GM18517 (cell line): ENCODE measurements at regions not wholly inside any gene's neighbourhood (a gene's known extent, or its start where the extent isn't known, plus 50 kb on each side); places are given as distances from the start of the nearest gene placed in this dataset.
A peak's percentile ranks its signal among the peaks of the same experiment; 100 is the strongest.

Experiments used
- ATAC-seq: cut with Tn5 transposase; IDR thresholded peaks from one replicate; pipeline ENCODE4 v1.9.1; 2021; ENCODE audit warnings: mild to moderate bottlenecking, moderate library complexity; ENCODE audit not compliant: unreplicated experiment

DNA sequence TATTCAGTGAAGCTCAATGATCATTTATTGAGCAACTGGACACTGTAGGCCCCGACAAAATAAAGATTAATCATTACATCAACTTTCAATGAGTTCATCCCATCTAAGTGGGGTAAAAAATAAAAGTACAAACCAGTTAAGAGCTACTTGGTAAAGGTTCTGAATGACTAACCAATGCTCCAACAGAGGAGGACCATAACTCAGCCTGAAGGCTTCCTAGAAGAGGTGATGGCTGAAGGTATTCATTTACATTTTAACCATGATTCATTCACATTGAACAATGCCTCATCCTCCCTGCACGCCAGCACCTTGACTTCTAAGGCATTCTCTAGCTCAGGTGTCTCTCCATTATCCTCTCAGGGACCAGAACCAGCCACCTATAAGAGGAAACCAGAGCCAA, 201.4 kb downstream of the ZNF462 start:
- ATAC-seq = no peak

GRCh38 chr9:107065549-107065948, 202.6 kb downstream of the ZNF462 start:
- ATAC-seq = no peak

DNA sequence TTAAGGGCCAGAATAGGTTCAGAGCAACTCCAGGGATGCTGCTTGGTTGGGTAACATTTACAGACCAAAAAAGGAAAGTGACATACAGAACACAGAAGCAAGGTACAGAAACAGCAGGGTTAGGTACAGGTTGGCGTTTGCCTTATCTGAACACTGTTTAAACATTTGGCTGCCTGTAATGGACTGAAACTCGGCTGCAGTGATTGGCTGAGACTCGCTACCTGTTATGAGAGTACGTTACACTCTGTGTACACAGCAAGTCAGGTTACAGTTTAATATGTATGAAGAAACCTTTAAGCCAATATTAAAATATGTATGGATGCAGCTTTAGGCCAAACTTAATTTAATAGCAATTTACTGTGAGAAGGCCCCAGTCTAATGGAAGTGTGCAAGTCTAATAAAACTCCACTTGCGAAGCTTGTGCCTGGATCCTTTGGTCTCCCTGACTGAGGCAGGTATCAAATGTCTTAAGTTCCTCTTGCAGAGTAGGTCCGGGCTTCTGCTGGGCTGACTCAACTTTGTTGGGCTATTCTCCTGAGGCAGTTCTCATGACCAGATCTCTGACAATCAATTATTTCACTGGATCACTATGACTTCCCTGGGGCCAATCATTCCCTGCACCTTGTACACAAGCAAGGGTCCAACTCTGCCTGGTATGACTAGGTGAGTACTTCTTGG, 204.9 kb downstream of the ZNF462 start:
- no peak for ATAC-seq

- ATAC-seq = no peak
These were observed 205.6 kb downstream of the ZNF462 start for GRCh38 chr9:107068581-107068980.

DNA sequence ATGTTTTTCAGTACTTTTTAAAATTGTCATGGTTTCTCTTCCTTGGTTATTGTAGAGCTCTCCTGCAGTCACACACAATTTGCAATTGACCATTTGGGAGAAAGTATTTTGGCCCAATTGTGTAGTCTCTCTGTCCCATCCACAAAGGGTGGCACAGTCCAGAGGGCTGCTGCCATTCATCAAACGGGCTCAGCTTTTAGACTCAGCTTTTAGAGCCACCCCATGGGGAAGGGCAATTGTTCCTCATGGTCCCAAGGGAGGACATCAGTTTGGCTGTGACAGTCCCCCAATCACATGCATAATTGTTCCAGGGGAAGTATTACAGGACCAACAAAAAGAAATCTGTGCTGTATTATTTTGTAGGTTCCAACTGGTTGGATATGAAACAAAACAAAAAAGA, 207.6 kb downstream of the ZNF462 start:
- no peak for ATAC-seq

DNA sequence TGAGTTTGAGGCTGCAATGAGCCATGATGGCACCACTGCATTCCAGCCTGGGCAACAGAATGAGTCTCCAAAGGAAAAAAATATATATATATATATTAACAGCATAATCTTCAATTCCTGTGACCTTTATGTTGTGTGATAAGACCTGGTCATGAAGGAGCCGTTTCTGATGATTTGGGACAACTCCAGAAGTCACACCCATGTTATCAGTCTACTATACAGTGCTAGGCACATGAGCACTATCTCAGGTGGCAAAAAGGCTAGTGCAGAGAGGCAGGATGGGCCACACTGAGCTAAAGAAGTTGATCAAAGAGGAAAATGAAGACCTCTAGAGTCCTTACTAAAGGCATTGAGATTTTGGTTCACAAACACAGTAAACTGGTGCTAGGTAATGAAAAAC, 205.0 kb upstream of the RAD23B start:
- ATAC-seq = no peak

DNA sequence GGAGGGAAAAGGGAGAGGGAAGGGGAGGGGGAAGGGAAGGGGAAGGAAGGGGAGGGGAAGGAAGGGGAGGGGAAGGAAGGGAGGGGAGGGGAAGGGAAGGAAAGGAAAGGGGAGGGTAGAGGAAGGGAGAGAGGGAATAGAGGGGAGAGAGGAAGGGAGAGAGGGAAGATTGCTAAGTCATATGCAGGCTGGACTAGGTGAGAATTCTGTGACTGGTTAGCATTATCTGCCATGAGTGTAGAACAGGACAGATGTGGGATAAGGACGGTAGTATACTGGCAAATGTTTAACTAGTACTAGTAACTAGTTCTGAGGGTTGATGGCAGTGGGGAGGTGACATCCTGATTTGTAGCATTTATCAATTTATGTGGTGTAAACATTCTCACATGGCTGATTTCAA, 203.5 kb upstream of the RAD23B start:
- ATAC-seq = no peak

DNA sequence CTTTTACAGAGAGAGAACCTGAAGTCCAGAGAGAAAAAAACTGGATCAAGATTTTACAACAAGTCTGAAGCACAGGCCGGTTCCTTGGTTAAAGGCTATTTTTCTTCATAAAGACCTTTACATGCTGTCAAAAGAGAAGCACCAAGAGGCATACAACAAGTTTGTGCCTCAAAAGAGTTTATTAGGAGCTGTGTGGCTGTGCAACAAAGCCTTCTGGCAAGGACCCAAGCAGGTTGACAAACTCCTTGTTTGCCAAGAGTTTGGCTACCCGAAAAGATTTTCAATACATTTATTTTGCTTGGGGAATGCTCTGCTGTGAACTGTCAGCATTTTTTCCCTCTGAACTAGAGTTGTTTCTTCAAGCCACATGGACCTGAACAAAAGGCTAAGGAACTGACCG, 202.9 kb upstream of the RAD23B start:
- ATAC-seq = no peak

DNA sequence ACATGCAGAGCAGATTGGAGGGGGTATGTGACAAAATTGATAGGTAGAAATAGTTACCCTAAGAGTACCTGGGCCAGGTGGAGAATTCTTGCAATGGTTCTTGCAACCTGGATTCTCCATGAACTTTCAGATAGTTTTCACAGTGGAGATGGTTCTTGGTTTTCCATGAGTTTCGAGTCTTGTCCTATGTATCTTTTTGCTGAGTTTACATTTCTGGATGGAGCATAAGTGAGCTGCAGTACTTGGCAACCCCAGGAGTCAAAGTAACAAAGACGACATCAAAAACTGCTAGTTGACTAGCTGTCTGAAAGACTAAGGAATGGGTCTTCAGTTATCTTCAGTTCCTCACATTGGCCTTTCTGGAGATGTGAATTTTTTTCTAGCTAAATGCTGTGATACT, 196.6 kb upstream of the RAD23B start:
- ATAC-seq = no peak

DNA sequence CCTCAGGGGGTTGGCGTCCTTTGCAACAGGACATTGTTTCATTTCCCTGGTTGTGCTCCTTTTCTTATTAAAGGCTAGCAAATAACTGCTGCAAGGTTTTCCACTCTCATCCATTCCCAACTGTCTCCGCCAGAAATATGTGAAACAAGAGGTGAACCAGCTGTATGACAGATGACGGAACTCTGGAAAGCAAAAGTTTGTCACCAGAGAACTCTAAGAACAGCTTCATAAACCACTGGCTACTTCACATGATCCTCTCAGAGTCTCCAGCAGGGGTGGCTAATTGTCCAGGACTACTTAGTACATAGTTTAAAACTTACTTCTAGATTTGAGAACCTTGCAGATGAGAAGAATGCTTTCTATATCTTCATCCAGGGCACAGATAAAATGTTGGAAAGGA, 195.9 kb upstream of the RAD23B start:
- no peak for ATAC-seq

DNA sequence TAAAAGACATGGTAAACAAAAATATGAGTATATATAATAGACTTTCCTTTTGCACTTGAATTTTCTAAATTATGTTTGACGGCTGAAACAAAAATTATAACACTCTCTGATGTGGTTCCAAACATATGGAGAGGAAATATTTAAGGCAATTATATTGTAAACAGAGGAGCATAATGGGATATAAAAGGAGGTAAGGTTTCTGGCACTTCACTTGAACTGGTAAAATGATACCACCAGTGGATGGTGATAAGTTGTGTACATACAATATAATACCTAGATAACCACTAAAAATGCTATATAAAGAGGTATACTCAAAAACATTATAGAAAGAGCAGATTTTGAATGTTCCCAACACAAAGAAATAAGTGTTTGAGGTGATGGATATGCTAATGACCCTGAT, 192.9 kb upstream of the RAD23B start:
- ATAC-seq = no peak

DNA sequence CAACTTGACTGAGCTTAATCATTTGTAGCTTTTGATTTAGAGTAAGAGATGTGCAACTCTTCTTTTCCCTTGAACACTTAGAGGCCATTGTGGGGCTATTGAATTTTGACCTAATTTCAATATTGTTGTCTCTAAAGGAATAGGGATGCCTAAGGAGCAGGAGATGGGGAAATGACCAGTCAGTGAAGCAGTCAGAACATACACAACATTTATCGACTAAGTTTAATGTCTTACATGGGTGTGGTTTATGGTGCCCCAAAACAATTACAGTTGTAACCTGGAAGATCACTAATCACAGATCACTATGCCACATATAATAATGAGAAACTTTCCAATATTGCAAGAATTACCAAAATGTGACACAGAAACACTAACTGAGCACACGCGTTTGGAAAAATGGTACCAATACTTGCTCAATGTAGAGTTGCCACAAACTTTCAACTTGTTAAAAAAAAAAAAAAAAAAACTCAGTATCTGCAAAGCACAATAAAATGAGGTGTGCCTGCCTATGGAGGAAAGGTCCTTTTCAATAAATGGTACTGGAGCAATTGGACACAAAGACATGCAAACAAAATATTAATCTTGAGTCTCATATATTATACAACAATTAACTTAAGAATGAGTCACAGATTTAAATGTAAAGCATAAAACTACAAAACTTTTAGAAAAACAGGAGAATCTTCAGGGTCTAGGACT, 189.6 kb upstream of the RAD23B start:
- ATAC-seq = no peak

DNA sequence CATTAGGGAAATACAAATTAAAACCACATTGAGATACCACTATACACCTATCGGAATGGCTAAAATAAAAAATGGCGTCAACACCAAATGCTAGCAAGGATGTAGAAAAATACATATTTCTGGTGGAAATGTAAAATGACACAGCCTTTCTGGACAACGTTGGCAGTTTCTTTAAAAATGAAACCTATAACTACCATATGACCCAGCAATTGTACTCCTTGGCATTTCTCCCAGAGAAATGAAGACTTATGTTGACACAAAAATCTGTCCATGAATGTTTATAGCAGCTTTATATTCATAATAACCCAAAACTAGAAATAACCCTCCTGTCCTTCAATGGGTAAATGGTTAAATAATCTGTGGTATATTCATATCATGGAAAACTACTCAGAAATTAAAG, 188.7 kb upstream of the RAD23B start:
- ATAC-seq = no peak

DNA sequence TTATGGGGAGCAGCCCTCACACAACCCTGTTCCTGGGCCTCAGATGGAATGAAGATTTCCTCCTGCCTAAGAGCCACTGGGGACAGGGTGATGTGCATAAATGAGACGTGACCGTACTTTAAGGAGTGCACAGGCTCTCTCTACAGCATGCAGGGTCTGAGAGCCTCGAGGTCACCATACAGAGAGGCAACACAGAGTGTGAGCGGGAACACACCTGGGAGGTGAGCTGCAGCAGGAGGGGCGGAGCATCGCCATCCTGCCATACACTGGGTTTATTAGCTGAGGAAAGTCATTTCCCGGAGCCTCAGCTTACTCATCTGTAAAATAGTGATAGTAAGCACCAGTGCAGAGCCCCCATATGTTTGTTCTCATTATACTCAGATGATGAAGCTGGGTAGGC, 182.5 kb upstream of the RAD23B start:
- no peak for ATAC-seq

DNA sequence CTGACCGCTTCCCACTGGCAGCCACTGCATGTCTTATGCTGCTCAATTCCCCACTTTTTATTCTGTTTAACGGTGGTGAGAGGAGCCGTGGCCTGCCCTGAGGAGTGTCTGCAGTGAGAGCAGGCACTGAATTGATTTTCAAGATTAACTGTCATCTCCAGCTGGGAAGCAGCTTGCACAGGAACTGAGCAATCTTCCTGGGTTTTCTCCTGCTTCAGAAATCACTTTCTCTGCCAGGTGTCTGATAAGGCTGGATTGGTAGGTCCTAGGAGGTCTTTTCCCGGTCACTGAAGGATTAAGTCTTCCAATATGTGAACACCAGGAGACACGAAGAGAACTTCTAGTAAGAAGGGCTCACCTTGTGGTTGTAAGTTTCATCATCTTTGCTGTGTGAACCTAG, 181.1 kb upstream of the RAD23B start:
- no peak for ATAC-seq

DNA sequence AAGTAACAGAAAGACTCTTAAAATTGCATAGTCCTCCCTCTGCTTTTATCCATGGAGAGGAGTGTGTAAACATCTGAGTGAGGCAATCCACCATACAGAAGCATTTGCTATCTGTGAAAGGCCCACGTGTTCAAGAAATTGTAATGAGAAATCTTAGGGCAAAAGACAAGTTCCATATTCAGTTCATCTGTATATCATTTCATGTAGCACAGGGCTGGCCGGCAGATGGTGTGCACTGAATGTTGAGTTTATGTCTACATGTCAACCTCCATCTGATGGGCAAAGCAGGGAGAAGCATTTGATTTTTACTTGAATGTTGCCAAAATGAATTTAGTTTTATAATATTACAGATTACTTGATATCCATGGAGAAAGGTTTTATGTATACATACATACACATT, 179.5 kb upstream of the RAD23B start:
- no peak for ATAC-seq

GRCh38 chr9:107105784-107106183, 177.3 kb upstream of the RAD23B start:
- no peak for ATAC-seq

GRCh38 chr9:107106416-107106815, 176.7 kb upstream of the RAD23B start:
- no peak for ATAC-seq

- no peak for ATAC-seq
These were observed 174.5 kb upstream of the RAD23B start for GRCh38 chr9:107108342-107109130.

GRCh38 chr9:107109324-107109723, 173.8 kb upstream of the RAD23B start:
- no peak for ATAC-seq

- no peak for ATAC-seq
These were observed 172.9 kb upstream of the RAD23B start for GRCh38 chr9:107110153-107110552.

DNA sequence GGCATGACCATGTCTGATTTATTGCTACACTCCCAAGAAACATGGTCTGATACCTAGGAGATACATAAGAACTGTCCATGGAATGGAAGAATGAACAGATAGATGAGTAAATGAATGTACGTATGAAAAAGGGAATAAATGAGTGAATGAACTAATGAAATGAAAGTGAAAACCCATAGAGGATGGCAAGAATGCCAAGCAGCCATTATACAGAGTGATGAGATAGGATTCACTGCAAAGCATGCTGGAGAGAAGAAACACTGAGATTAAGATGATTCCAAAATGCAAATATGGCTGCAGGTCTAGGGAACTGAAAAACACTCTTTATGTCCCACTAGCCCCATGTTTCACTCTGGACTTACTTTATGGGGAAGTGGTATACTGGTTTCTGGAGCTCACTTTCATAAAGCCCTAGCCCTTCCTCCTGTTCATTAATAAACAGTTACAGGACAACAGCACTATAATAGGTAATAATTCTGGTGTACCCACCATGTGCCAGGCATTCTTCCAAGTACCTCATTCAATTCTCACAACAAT, 170.3 kb upstream of the RAD23B start:
- ATAC-seq = peak; percentile 63
